Astrocyte (in vitro differentiated cells and primary cell): ENCODE measurements at regions not wholly inside any gene's neighbourhood (a gene's known extent, or its start where the extent isn't known, plus 50 kb on each side); places are given as distances from the start of the nearest gene placed in this dataset.

Source experiments
- DNase-seq: peaks from one replicate; pipeline ENCODE4 v3.0.0-alpha.2; 2010; ENCODE audit warnings: low read depth
- FAIRE-seq: peaks from 2 replicates; lab custom pipeline; 2011; peaks lifted over from hg19 to GRCh38; lab: Jason Lieb, UNC
- H2AFZ ChIP-seq: 2 replicates; pipeline ENCODE4 v1.6.0; 2012; ENCODE audit warnings: low read depth, low read length, inconsistent platforms
- H3K27ac ChIP-seq: 2 replicates; pipeline ENCODE4 v1.5.1; 2011; ENCODE audit warnings: low read depth, low read length, inconsistent platforms
- H3K27me3 ChIP-seq: 2 replicates; pipeline ENCODE4 v1.6.0; 2011; ENCODE audit warnings: low read length, inconsistent platforms; ENCODE audit not compliant: insufficient read depth
- H3K36me3 ChIP-seq: 2 replicates; pipeline ENCODE4 v1.5.1; 2011; ENCODE audit warnings: low read length, inconsistent platforms; ENCODE audit not compliant: insufficient read depth
- H3K4me1 ChIP-seq: 2 replicates; pipeline ENCODE4 v1.5.1; 2011; ENCODE audit warnings: low read length, inconsistent platforms; ENCODE audit not compliant: insufficient read depth
- H3K4me2 ChIP-seq: 2 replicates; pipeline ENCODE4 v1.6.0; 2012; ENCODE audit warnings: low read length, inconsistent platforms
- H3K4me3 ChIP-seq: 2 replicates; pipeline ENCODE4 v1.5.1; 2011; ENCODE audit warnings: low read depth, mild to moderate bottlenecking, low read length, inconsistent platforms; ENCODE audit not compliant: insufficient read depth
- H3K79me2 ChIP-seq: 2 replicates; pipeline ENCODE4 v1.6.0; 2012; ENCODE audit warnings: mild to moderate bottlenecking, low read length, inconsistent platforms; ENCODE audit not compliant: insufficient read depth
- H3K9ac ChIP-seq: 2 replicates; pipeline ENCODE4 v1.6.0; 2012; ENCODE audit warnings: mild to moderate bottlenecking, low read length, inconsistent platforms
- H3K9me3 ChIP-seq: 2 replicates; pipeline ENCODE4 v1.5.1; 2012; ENCODE audit warnings: low read depth, mild to moderate bottlenecking, low read length, inconsistent platforms; ENCODE audit not compliant: insufficient read depth
- H4K20me1 ChIP-seq: 2 replicates; pipeline ENCODE4 v1.6.0; 2012; ENCODE audit warnings: low read length, inconsistent platforms; ENCODE audit not compliant: insufficient read depth
- H3K27ac Mint-ChIP-seq: one replicate; pipeline ENCODE4 v1.8.0; 2021; ENCODE audit warnings: mild to moderate bottlenecking, mixed read lengths; ENCODE audit not compliant: unreplicated experiment
- H3K27me3 Mint-ChIP-seq: one replicate; pipeline ENCODE4 v1.8.0; 2021; ENCODE audit warnings: low read depth, mixed read lengths; ENCODE audit not compliant: unreplicated experiment
- H3K36me3 Mint-ChIP-seq: one replicate; pipeline ENCODE4 v1.8.0; 2021; ENCODE audit warnings: low read depth, mixed read lengths; ENCODE audit not compliant: unreplicated experiment
- H3K4me1 Mint-ChIP-seq: one replicate; pipeline ENCODE4 v1.8.0; 2021; ENCODE audit warnings: low read depth, mixed read lengths; ENCODE audit not compliant: unreplicated experiment
- H3K4me3 Mint-ChIP-seq: one replicate; pipeline ENCODE4 v1.8.0; 2021; ENCODE audit warnings: mild to moderate bottlenecking, moderate library complexity, mixed read lengths; ENCODE audit not compliant: unreplicated experiment
- H3K9me3 Mint-ChIP-seq: one replicate; pipeline ENCODE4 v1.8.0; 2021; ENCODE audit warnings: mild to moderate bottlenecking, mixed read lengths; ENCODE audit not compliant: unreplicated experiment
- CTCF ChIP-seq: IDR thresholded peaks from 2 replicates; pipeline ENCODE4 v1.5.1; 2011; ENCODE audit warnings: low read depth, mild to moderate bottlenecking, inconsistent platforms, low read length, moderate library complexity; ENCODE audit not compliant: insufficient read depth
- EZH2 ChIP-seq: IDR thresholded peaks from 2 replicates; pipeline ENCODE4 v1.6.1; 2012; ENCODE audit warnings: mild to moderate bottlenecking, low read length, inconsistent platforms; ENCODE audit not compliant: insufficient read depth

DNA sequence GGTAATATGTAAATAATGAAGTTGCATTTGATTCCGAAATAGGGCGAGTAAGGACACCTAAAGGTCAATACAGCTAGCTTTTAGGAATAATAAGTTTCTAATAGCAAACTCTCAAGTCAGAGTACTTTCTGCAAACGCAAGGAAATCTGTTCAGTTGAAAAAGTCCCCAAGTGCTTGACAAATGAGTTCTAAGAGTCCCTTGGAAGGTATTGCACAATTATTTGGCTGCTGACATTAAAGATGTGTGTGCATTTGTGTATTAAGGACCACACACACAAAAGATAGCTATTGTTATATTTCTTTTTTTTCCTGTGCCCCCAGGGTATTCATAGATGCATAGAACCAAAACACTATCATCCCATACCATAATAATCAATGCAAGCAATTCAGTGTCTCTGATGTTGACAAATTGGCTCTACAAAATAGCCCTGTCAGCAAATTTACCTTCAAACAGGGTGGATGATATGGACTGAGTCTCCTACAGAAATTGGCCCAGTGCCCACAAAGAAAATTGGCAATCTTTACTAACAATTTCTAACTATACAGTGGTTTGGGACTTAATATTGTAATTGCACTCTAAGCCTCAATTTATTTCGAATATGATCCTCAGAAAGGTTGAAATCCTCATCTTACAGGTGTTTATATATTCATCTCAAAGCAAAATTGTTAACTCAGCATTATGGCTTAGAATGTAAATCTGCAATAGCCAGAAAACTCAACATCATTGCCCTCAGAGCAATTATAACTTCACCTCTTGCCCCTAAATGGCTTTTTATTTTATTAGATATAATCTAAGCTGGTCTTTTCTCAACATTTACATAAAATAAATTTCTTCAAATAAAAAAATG is 827.2 kb downstream of the MAT2B start:
- FAIRE-seq = no peak
- DNase-seq = no peak
- Histone ChIP-seq H3K4me1 (peaks cover 13% of the 10 kb centered on the region), H3K4me3 (no peak overlapping the region), H3K36me3 (no peaks in the 10 kb centered on the region), H3K27me3 (no peaks in the 10 kb centered on the region), H3K9me3 (no peaks in the 10 kb centered on the region), H3K79me2 (no peaks in the 10 kb centered on the region), H3K27ac (no peak overlapping the region), H3K9ac (no peak overlapping the region), H2AFZ (no peak overlapping the region), H3K4me2 (no peak overlapping the region), H4K20me1 (no peaks in the 10 kb centered on the region)
- Mint-ChIP-seq H3K4me3 (no peak overlapping the region), H3K4me1 (peaks cover 19% of the 10 kb centered on the region), H3K27ac (no peak overlapping the region), H3K36me3 (no peaks in the 10 kb centered on the region), H3K9me3 (peaks cover 2% of the 10 kb centered on the region), H3K27me3 (no peaks in the 10 kb centered on the region)
- TF ChIP-seq EZH2 (no peak), CTCF (no peak)

DNA sequence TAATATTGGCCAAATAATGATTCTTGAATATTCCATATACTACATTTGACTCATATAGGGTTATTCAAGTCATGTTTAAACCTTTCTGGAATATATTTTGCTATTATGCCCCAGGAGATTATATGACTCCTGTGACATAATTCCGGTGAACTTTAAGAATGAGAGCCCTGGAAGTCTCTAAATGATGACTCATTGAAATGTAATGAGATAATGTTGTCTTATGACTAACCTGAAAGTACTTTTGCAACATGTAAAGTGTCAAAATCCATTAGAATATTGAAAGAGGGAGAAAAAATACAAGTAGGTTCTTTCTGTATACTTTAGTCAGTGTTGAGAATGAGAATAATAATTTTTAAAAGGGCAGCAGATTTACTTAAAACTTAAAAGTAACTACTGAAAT is 830.4 kb downstream of the MAT2B start:
- no peaks in the 10 kb centered on the region for H3K79me2 ChIP-seq
- DNase-seq = peak; percentile 82
- Mint-ChIP-seq H3K9me3 (no peaks in the 10 kb centered on the region), H3K4me3 (no peak overlapping the region), H3K27me3 (no peaks in the 10 kb centered on the region), H3K27ac (peak overlapping the region; percentile 82), H3K36me3 (no peaks in the 10 kb centered on the region), H3K4me1 (peaks cover 19% of the 10 kb centered on the region)
- H3K4me1 ChIP-seq = peaks cover 13% of the 10 kb centered on the region
- H2AFZ ChIP-seq = no peak overlapping the region
- no peaks in the 10 kb centered on the region for H3K36me3 ChIP-seq
- H3K27ac ChIP-seq = peak overlapping the region; percentile 75
- H3K9ac ChIP-seq = peak overlapping the region; percentile 52
- H3K4me2 ChIP-seq = peak overlapping the region; percentile 62
- TF ChIP-seq CTCF (no peak), EZH2 (no peak)
- no peak overlapping the region for H3K4me3 ChIP-seq
- H4K20me1 ChIP-seq = no peaks in the 10 kb centered on the region
- no peak for FAIRE-seq
- H3K9me3 ChIP-seq = no peaks in the 10 kb centered on the region
- H3K27me3 ChIP-seq = no peaks in the 10 kb centered on the region

GRCh38 chr5:164336276-164336675 is 830.9 kb downstream of the MAT2B start:
- peaks cover 19% of the 10 kb centered on the region for H3K4me1 Mint-ChIP-seq
- peak overlapping the region; percentile 75 for H3K27ac ChIP-seq
- DNase-seq = no peak
- no peaks in the 10 kb centered on the region for H3K27me3 ChIP-seq
- no peak overlapping the region for H3K4me3 Mint-ChIP-seq
- no peak overlapping the region for H3K4me3 ChIP-seq
- no peaks in the 10 kb centered on the region for H3K9me3 Mint-ChIP-seq
- H3K36me3 ChIP-seq = no peaks in the 10 kb centered on the region
- no peaks in the 10 kb centered on the region for H4K20me1 ChIP-seq
- peak overlapping the region; percentile 62 for H3K4me2 ChIP-seq
- no peak for FAIRE-seq
- peak overlapping the region; percentile 82 for H3K27ac Mint-ChIP-seq
- H3K9me3 ChIP-seq = no peaks in the 10 kb centered on the region
- no peaks in the 10 kb centered on the region for H3K79me2 ChIP-seq
- peak overlapping the region; percentile 52 for H3K9ac ChIP-seq
- H3K36me3 Mint-ChIP-seq = no peaks in the 10 kb centered on the region
- TF ChIP-seq EZH2 (no peak), CTCF (no peak)
- H3K27me3 Mint-ChIP-seq = no peaks in the 10 kb centered on the region
- peaks cover 13% of the 10 kb centered on the region for H3K4me1 ChIP-seq
- no peak overlapping the region for H2AFZ ChIP-seq
